ENCODE measurements at regions not wholly inside any gene's neighbourhood (a gene's known extent, or its start where the extent isn't known, plus 50 kb on each side); places are given as distances from the start of the nearest gene placed in this dataset.

DNA sequence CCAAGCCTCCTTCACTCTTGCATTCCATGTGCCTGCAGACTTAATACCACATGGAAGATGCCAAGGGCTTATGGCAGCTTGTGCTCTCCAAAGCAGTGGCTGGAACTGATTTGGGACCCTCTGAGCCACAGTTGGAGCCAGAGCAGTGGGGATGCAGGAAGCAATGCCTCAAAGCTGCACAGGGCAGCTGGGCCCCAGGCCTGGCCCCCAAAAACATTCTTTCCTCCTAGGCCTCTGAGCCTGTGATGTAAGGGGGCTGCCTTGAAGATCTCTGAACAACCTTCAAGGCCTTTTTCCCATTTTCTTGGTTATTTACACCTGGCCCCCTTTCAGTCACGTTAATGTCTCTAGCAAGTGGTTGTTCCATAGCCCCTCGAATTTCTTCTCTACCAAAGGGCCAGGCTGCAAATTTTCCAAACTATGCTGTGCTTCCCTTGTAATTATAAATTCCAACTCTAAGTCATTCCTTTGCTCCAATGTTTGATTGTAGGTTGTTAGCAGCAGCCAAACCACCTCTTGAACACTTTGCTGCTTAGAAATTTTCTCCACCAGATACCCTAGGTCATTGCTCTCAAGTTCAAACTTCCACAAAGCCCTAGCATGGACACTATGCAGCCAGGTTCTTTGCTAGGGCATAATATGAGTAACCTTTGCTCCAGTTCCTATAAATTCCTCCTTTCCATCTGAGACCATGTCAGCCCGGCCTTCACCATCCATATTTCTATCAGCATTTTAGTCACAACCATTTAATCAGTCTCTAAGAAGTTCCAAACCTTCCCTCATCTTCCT lies 245.0 kb upstream of the RBBP8 start:
- Histone ChIP-seq H3K9me3 (ENCODE audit: insufficient read depth, low read depth, low read length) (no peaks in the 10 kb centered on the region), H3K79me2 (ENCODE audit: insufficient read depth, low read length) (no peaks in the 10 kb centered on the region), H3K27me3 (ENCODE audit: insufficient read depth, low read length, poor library complexity, severe bottlenecking) (no peaks in the 10 kb centered on the region), H3K36me3 (ENCODE audit: insufficient read depth, low read length) (no peaks in the 10 kb centered on the region), H3K4me1 (ENCODE audit: insufficient read depth, low read length, poor library complexity, severe bottlenecking) (no peaks in the 10 kb centered on the region), H4K20me1 (ENCODE audit: insufficient read depth, low read length, poor library complexity, severe bottlenecking) (no peaks in the 10 kb centered on the region), H3K9ac (ENCODE audit: low read depth, low read length, poor library complexity, severe bottlenecking) (no peak overlapping the region), H2AFZ (ENCODE audit: low read length) (no peak overlapping the region), H3K9me2 (replicated peaks; ENCODE audit: low read depth, low read length) (no peaks in the 10 kb centered on the region), H3K4me3 (ENCODE audit: low read length, poor library complexity, severe bottlenecking) (no peak overlapping the region), H3F3A (ENCODE audit: low read depth) (no peaks in the 10 kb centered on the region), H3K4me2 (ENCODE audit: low read depth, low read length, poor library complexity, severe bottlenecking) (no peak overlapping the region)
- TF ChIP-seq, protein P1, sequence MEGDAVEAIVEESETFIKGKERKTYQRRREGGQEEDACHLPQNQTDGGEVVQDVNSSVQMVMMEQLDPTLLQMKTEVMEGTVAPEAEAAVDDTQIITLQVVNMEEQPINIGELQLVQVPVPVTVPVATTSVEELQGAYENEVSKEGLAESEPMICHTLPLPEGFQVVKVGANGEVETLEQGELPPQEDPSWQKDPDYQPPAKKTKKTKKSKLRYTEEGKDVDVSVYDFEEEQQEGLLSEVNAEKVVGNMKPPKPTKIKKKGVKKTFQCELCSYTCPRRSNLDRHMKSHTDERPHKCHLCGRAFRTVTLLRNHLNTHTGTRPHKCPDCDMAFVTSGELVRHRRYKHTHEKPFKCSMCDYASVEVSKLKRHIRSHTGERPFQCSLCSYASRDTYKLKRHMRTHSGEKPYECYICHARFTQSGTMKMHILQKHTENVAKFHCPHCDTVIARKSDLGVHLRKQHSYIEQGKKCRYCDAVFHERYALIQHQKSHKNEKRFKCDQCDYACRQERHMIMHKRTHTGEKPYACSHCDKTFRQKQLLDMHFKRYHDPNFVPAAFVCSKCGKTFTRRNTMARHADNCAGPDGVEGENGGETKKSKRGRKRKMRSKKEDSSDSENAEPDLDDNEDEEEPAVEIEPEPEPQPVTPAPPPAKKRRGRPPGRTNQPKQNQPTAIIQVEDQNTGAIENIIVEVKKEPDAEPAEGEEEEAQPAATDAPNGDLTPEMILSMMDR (conservative IDR thresholded peaks at IDR 0.05; ENCODE audit: low read length): no peak
- no peak for TF ChIP-seq EZH2phosphoT487 (IDR thresholded peaks at IDR 0.05; ENCODE audit: borderline replicate concordance)

DNA sequence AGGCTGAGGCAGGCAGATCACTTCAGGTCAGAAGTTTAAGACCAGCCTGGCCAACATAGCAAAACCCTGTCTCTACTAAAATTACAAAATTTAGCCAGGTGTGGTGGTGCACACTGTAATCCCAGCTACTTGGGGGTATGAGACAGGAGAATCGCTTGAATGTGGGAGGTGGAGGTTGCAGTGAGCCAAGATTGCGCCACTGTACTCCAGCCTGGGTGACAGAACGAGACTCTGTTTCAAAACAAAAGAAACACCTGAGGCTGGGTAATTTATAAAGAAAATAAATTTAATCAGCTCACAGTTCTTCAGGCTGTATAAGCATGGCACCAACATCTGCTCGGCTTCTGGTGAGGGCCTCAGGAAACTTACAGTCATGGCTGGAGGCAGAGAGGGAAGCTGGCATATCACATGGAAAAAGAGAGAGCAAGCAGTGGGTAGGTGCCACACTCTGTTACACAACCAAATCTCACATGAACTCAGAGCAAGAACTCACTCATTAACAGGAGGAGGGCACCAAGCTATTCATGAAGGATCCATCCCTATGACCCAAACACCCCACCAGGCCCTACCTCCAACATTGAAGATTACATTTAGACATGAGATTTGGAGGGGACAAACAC lies 244.1 kb upstream of the RBBP8 start:
- no peaks in the 10 kb centered on the region for H3F3A ChIP-seq (ENCODE audit: low read depth)
- H3K36me3 ChIP-seq (ENCODE audit: insufficient read depth, low read length): no peaks in the 10 kb centered on the region
- TF ChIP-seq, protein P1 (conservative IDR thresholded peaks at IDR 0.05; ENCODE audit: low read length): no peak
- TF ChIP-seq EZH2phosphoT487 (IDR thresholded peaks at IDR 0.05; ENCODE audit: borderline replicate concordance): no peak
- no peaks in the 10 kb centered on the region for H3K9me2 ChIP-seq (replicated peaks; ENCODE audit: low read depth, low read length)
- H3K27me3 ChIP-seq (ENCODE audit: insufficient read depth, low read length, poor library complexity, severe bottlenecking): no peaks in the 10 kb centered on the region
- no peaks in the 10 kb centered on the region for H3K9me3 ChIP-seq (ENCODE audit: insufficient read depth, low read depth, low read length)
- H3K4me3 ChIP-seq (ENCODE audit: low read length, poor library complexity, severe bottlenecking): no peak overlapping the region
- H3K4me2 ChIP-seq (ENCODE audit: low read depth, low read length, poor library complexity, severe bottlenecking): no peak overlapping the region
- H3K9ac ChIP-seq (ENCODE audit: low read depth, low read length, poor library complexity, severe bottlenecking): no peak overlapping the region
- H3K79me2 ChIP-seq (ENCODE audit: insufficient read depth, low read length): no peaks in the 10 kb centered on the region
- no peak overlapping the region for H2AFZ ChIP-seq (ENCODE audit: low read length)
- no peaks in the 10 kb centered on the region for H3K4me1 ChIP-seq (ENCODE audit: insufficient read depth, low read length, poor library complexity, severe bottlenecking)
- H4K20me1 ChIP-seq (ENCODE audit: insufficient read depth, low read length, poor library complexity, severe bottlenecking): no peaks in the 10 kb centered on the region

DNA sequence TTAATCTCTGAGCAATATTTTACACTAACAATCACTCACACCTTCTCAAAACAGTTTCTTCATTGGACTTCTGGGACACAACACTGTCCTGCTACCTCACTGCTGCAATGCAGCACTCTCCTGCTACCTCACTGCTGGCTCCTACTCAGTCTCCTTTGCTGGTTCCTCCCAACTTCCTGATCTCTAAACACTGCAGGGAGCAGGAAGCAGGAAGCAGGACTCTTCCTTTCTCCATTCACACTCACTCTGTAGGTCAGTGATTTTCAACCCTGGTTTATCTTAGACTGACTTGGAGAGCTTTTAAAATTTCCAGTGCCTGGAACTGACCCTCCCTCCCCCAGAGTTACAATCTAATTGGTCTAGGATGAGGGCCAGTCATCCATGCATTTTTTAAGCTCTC lies 243.4 kb upstream of the RBBP8 start:
- Histone ChIP-seq H3K9me2 (replicated peaks; ENCODE audit: low read depth, low read length) (no peaks in the 10 kb centered on the region), H3K27me3 (ENCODE audit: insufficient read depth, low read length, poor library complexity, severe bottlenecking) (no peaks in the 10 kb centered on the region), H3K4me2 (ENCODE audit: low read depth, low read length, poor library complexity, severe bottlenecking) (no peak overlapping the region), H3F3A (ENCODE audit: low read depth) (no peaks in the 10 kb centered on the region), H3K36me3 (ENCODE audit: insufficient read depth, low read length) (no peaks in the 10 kb centered on the region), H3K9ac (ENCODE audit: low read depth, low read length, poor library complexity, severe bottlenecking) (no peak overlapping the region), H3K79me2 (ENCODE audit: insufficient read depth, low read length) (no peaks in the 10 kb centered on the region), H3K9me3 (ENCODE audit: insufficient read depth, low read depth, low read length) (no peaks in the 10 kb centered on the region), H4K20me1 (ENCODE audit: insufficient read depth, low read length, poor library complexity, severe bottlenecking) (no peaks in the 10 kb centered on the region), H2AFZ (ENCODE audit: low read length) (peak overlapping the region; percentile 23; the same call in 1 of the 2 replicates), H3K4me3 (ENCODE audit: low read length, poor library complexity, severe bottlenecking) (no peak overlapping the region), H3K4me1 (ENCODE audit: insufficient read depth, low read length, poor library complexity, severe bottlenecking) (no peaks in the 10 kb centered on the region)
- TF ChIP-seq EZH2phosphoT487 (IDR thresholded peaks at IDR 0.05; ENCODE audit: borderline replicate concordance): no peak
- TF ChIP-seq, protein P1 (conservative IDR thresholded peaks at IDR 0.05; ENCODE audit: low read length): no peak
